IMR-90 (cell line): ENCODE measurements at regions not wholly inside any gene's neighbourhood (a gene's known extent, or its start where the extent isn't known, plus 50 kb on each side); places are given as distances from the start of the nearest gene placed in this dataset.

Source experiments
- ATAC-seq: fragments of 200-7000 bp; cut with Tn5 transposase; 2 replicates; pipeline ENCODE4 v1.9.1; 2020; ENCODE audit warnings: low read depth, mild to moderate bottlenecking, moderate library complexity
- BruUV-seq: library from RNA; stranded (reverse); fragments of 400-500 nt; replicated peaks from 2 replicates; lab custom pipeline; 2021; lab: Mats Ljungman, UMichigan
- CTCF ChIA-PET: fragments of 300-600 bp; formaldehyde crosslinking; extraction: SDS; loops from one replicate; lab custom pipeline; 2021; ENCODE audit warnings: antibody characterized with exemption; lab: Yijun Ruan, JAX
- POLR2A ChIA-PET: fragments of 300-600 bp; sonication (Branson Sonifier 250); formaldehyde crosslinking; loops from one replicate; lab custom pipeline; 2022; ENCODE audit warnings: antibody characterized with exemption; ENCODE audit not compliant: unreplicated experiment; lab: Charles Lee
- DNase-seq: peaks from one replicate; pipeline ENCODE4 v3.0.0; 2013
- H2AFZ ChIP-seq: replicated peaks from 2 replicates; pipeline ENCODE3; 2013; ENCODE audit warnings: low read length, mild to moderate bottlenecking; ENCODE audit not compliant: poor library complexity
- H2AK5ac ChIP-seq: 2 replicates; pipeline ENCODE4 v1.6.1; 2013; ENCODE audit warnings: low read depth, low read length, inconsistent platforms
- H2AK9ac ChIP-seq: replicated peaks from 2 replicates; pipeline ENCODE3; 2013; ENCODE audit warnings: mild to moderate bottlenecking, low read depth, low read length, moderate library complexity; ENCODE audit not compliant: poor library complexity
- H2BK120ac ChIP-seq: 2 replicates; pipeline ENCODE4 v1.6.1; 2013; ENCODE audit warnings: low read depth, low read length, inconsistent platforms
- H2BK15ac ChIP-seq: 3 replicates; pipeline ENCODE4 v1.6.1; 2013; ENCODE audit warnings: low read depth, low read length, inconsistent platforms
- H2BK20ac ChIP-seq: 2 replicates; pipeline ENCODE4 v1.6.1; 2013; ENCODE audit warnings: low read depth, mild to moderate bottlenecking, inconsistent platforms, low read length, moderate library complexity
- H2BK5ac ChIP-seq: 2 replicates; pipeline ENCODE4 v1.6.1; 2013; ENCODE audit warnings: mild to moderate bottlenecking, low read depth, low read length, inconsistent platforms; ENCODE audit not compliant: poor library complexity, severe bottlenecking
- H3K14ac ChIP-seq: replicated peaks from 2 replicates; pipeline ENCODE4 v1.6.1; 2013; ENCODE audit warnings: low read depth, low read length, inconsistent platforms
- H3K18ac ChIP-seq: 2 replicates; pipeline ENCODE4 v1.6.1; 2013; ENCODE audit warnings: low read depth, low read length, control low read depth
- H3K23ac ChIP-seq: 2 replicates; pipeline ENCODE4 v1.6.1; 2013; ENCODE audit warnings: low read depth, low read length, inconsistent platforms
- H3K27ac ChIP-seq: 2 replicates; pipeline ENCODE4 v1.5.1; 2013; ENCODE audit warnings: mild to moderate bottlenecking, control low read depth, low read length; ENCODE audit not compliant: insufficient read depth
- H3K27me3 ChIP-seq: 2 replicates; pipeline ENCODE4 v1.6.1; 2013; ENCODE audit warnings: low read length; ENCODE audit not compliant: control insufficient read depth, insufficient read depth
- H3K36me3 ChIP-seq: 2 replicates; pipeline ENCODE4 v1.6.1; 2013; ENCODE audit warnings: low read length, mixed read lengths; ENCODE audit not compliant: control insufficient read depth, insufficient read depth
- H3K4ac ChIP-seq: 2 replicates; pipeline ENCODE4 v1.6.1; 2013; ENCODE audit warnings: low read depth, low read length, inconsistent platforms
- H3K4me1 ChIP-seq: 2 replicates; pipeline ENCODE4 v1.6.1; 2013; ENCODE audit warnings: low read length, mixed read lengths; ENCODE audit not compliant: control insufficient read depth, insufficient read depth
- H3K4me2 ChIP-seq: 2 replicates; pipeline ENCODE4 v1.6.1; 2013; ENCODE audit warnings: low read depth, mild to moderate bottlenecking, control low read depth, low read length, moderate library complexity
- H3K4me3 ChIP-seq: 2 replicates; pipeline ENCODE4 v1.5.1; 2013; ENCODE audit warnings: low read depth, mild to moderate bottlenecking, control low read depth, low read length, moderate library complexity; ENCODE audit not compliant: insufficient read depth
- H3K56ac ChIP-seq: 2 replicates; pipeline ENCODE4 v1.6.1; 2013; ENCODE audit warnings: low read length, inconsistent platforms; ENCODE audit not compliant: insufficient read depth; ENCODE audit errors: extremely low read depth
- H3K79me1 ChIP-seq, 2 experiments: 2 replicates each; pipeline ENCODE4 v1.6.1; 2013; ENCODE audit warnings: low read length in 2 of 2, inconsistent platforms in 1 of 2, low read depth in 1 of 2
- H3K9ac ChIP-seq: 2 replicates; pipeline ENCODE4 v1.6.1; 2013; ENCODE audit warnings: low read depth, low read length, control low read depth
- H3K9me1 ChIP-seq: 2 replicates; pipeline ENCODE4 v1.6.1; 2013; ENCODE audit warnings: low read length, inconsistent platforms; ENCODE audit not compliant: insufficient read depth
- H3K9me3 ChIP-seq: 2 replicates; pipeline ENCODE4 v1.6.1; 2013; ENCODE audit warnings: low read length; ENCODE audit not compliant: control insufficient read depth, insufficient read depth
- H4K20me1 ChIP-seq: 2 replicates; pipeline ENCODE4 v1.6.1; 2013; ENCODE audit warnings: low read length, inconsistent platforms; ENCODE audit not compliant: insufficient read depth
- H4K5ac ChIP-seq: 2 replicates; pipeline ENCODE4 v1.6.1; 2013; ENCODE audit warnings: mild to moderate bottlenecking, low read depth, low read length, control low read depth
- H4K8ac ChIP-seq, 2 experiments: 2 replicates each; pipeline ENCODE4 v1.6.1; 2013; ENCODE audit warnings: low read depth in 2 of 2, low read length in 2 of 2, control low read depth in 1 of 2, inconsistent platforms in 1 of 2
- H4K91ac ChIP-seq: 2 replicates; pipeline ENCODE4 v1.6.1; 2013; ENCODE audit warnings: low read depth, low read length, inconsistent platforms; ENCODE audit not compliant: insufficient read depth
- BHLHE40 ChIP-seq: fragments of 150-350 bp; IDR thresholded peaks from 2 replicates; pipeline ENCODE4 v1.6.1; 2016; ENCODE audit warnings: mild to moderate bottlenecking, low read depth, low read length
- CEBPB ChIP-seq: IDR thresholded peaks from 2 replicates; pipeline ENCODE4 v1.6.1; 2012; ENCODE audit warnings: low read depth, low read length, improper control_type of control experiment
- CHD1 ChIP-seq: IDR thresholded peaks from 2 replicates; pipeline ENCODE4 v1.6.1; 2012; ENCODE audit warnings: low read depth, low read length, improper control_type of control experiment
- ELK1 ChIP-seq: fragments of 150-350 bp; IDR thresholded peaks from 2 replicates; pipeline ENCODE4 v1.6.1; 2016; ENCODE audit warnings: low read depth, mild to moderate bottlenecking, low read length, moderate library complexity, borderline replicate concordance
- FOS ChIP-seq: fragments of 150-350 bp; IDR thresholded peaks from 2 replicates; pipeline ENCODE4 v1.6.1; 2016; ENCODE audit warnings: low read depth, low read length
- MAFK ChIP-seq: IDR thresholded peaks from 2 replicates; pipeline ENCODE4 v1.6.1; 2012; ENCODE audit warnings: low read depth, low read length, improper control_type of control experiment
- MAZ ChIP-seq: IDR thresholded peaks from 2 replicates; pipeline ENCODE4 v1.6.1; 2012; ENCODE audit warnings: low read depth, mild to moderate bottlenecking, low read length, improper control_type of control experiment, moderate library complexity, borderline replicate concordance
- MXI1 ChIP-seq: IDR thresholded peaks from 2 replicates; pipeline ENCODE4 v1.6.1; 2012; ENCODE audit warnings: low read depth, mild to moderate bottlenecking, low read length, moderate library complexity, borderline replicate concordance
- NFE2L2 ChIP-seq: fragments of 150-350 bp; IDR thresholded peaks from 2 replicates; pipeline ENCODE4 v1.6.1; 2016; ENCODE audit warnings: low read depth, mild to moderate bottlenecking, low read length
- POLR2A ChIP-seq: IDR thresholded peaks from 2 replicates; pipeline ENCODE4 v1.6.1; 2012; ENCODE audit warnings: mild to moderate bottlenecking, low read depth, low read length
- RAD21 ChIP-seq: IDR thresholded peaks from 2 replicates; pipeline ENCODE4 v1.6.1; 2012; ENCODE audit warnings: low read length, improper control_type of control experiment
- RCOR1 ChIP-seq: IDR thresholded peaks from 2 replicates; pipeline ENCODE4 v1.6.1; 2012; ENCODE audit warnings: mild to moderate bottlenecking, low read length, improper control_type of control experiment; ENCODE audit not compliant: insufficient replicate concordance
- RFX5 ChIP-seq: IDR thresholded peaks from 2 replicates; pipeline ENCODE4 v1.8.0; 2012; ENCODE audit warnings: low read depth, mild to moderate bottlenecking, low read length, moderate library complexity
- SMC3 ChIP-seq: fragments of 150-350 bp; IDR thresholded peaks from 2 replicates; pipeline ENCODE4 v1.6.1; 2016; ENCODE audit warnings: low read depth, mild to moderate bottlenecking, antibody characterized with exemption, low read length, moderate library complexity
- whole genome bisulfite sequencing, 2 experiments: methylation state at CpG; one replicate each; pipeline versions ENCODE4 v1.1.5 to v1.1.7; 2013; ENCODE audit warnings: missing lambda C conversion rate in 2 of 2; ENCODE audit not compliant: insufficient read length in 1 of 2; ENCODE audit errors: extremely low coverage in 2 of 2; 5-methylcytosine and 5-hydroxymethylcytosine counted together
- dilution Hi-C: fragments of 300-500 bp; cut with HindIII; formaldehyde crosslinking; loops from one replicate; pipeline ENCODE4 v1.14.3; 2018; ENCODE audit warnings: low sequenced_read_pairs; ENCODE audit not compliant: unreplicated experiment
- in situ Hi-C: fragments of 300-500 bp; cut with MboI; formaldehyde crosslinking; loops from 3 replicates; pipeline ENCODE4 v1.14.3; 2019; ENCODE audit warnings: low sequenced_read_pairs, inconsistent platforms, mixed read lengths
- intact Hi-C: fragments of 100-400 bp; cut with micrococcal nuclease; formaldehyde crosslinking; loops from 2 replicates; pipeline ENCODE4 v1.10.0; 2022
- TF ChIP-seq, protein P1 (sequence below): conservative IDR thresholded peaks from 2 replicates; pipeline ENCODE4 v1.5.1; 2012; ENCODE audit warnings: mild to moderate bottlenecking, low read depth, low read length, improper control_type of control experiment
- TF ChIP-seq, protein P2 (sequence below): fragments of 150-350 bp; IDR thresholded peaks from 2 replicates; pipeline ENCODE4 v1.6.1; 2017; ENCODE audit warnings: mild to moderate bottlenecking, antibody characterized with exemption, low read length, low read depth

- no peaks in the 10 kb centered on the region for H3K9me1 ChIP-seq
- no peak overlapping the region for H2BK5ac ChIP-seq
These were observed 573.3 kb upstream of the NR2F2 start for GRCh38 chr15:95757171-95757570.

More at GRCh38 chr15:95757171-95757570, 573.3 kb upstream of the NR2F2 start:
- no peak overlapping the region for H3K4ac ChIP-seq
- H3K18ac ChIP-seq, result no peak overlapping the region
- no peak overlapping the region for H4K8ac ChIP-seq
- POLR2A ChIA-PET, result no interaction called here
- no peak for DNase-seq
- CTCF ChIA-PET, result interaction anchor here (0.5 kb wide), 1 partner anchor 50 kb away, joined by 4 read pairs; no protein-coding TSS in a partner anchor
- no peak overlapping the region for H3K4me3 ChIP-seq
- in situ Hi-C loops (no loop called here), intact Hi-C loops (no loop called here), dilution Hi-C loops (no loop called here)
- TF ChIP-seq, protein P1, sequence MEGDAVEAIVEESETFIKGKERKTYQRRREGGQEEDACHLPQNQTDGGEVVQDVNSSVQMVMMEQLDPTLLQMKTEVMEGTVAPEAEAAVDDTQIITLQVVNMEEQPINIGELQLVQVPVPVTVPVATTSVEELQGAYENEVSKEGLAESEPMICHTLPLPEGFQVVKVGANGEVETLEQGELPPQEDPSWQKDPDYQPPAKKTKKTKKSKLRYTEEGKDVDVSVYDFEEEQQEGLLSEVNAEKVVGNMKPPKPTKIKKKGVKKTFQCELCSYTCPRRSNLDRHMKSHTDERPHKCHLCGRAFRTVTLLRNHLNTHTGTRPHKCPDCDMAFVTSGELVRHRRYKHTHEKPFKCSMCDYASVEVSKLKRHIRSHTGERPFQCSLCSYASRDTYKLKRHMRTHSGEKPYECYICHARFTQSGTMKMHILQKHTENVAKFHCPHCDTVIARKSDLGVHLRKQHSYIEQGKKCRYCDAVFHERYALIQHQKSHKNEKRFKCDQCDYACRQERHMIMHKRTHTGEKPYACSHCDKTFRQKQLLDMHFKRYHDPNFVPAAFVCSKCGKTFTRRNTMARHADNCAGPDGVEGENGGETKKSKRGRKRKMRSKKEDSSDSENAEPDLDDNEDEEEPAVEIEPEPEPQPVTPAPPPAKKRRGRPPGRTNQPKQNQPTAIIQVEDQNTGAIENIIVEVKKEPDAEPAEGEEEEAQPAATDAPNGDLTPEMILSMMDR, result no peak
- TF ChIP-seq CHD1 (no peak), MXI1 (no peak), SMC3 (no peak), MAFK (no peak), ELK1 (no peak), CEBPB (no peak), POLR2A (no peak), MAZ (no peak), BHLHE40 (no peak), RFX5 (no peak), FOS (no peak), RAD21 (no peak), NFE2L2 (no peak), RCOR1 (no peak)
- TF ChIP-seq, protein P2, sequence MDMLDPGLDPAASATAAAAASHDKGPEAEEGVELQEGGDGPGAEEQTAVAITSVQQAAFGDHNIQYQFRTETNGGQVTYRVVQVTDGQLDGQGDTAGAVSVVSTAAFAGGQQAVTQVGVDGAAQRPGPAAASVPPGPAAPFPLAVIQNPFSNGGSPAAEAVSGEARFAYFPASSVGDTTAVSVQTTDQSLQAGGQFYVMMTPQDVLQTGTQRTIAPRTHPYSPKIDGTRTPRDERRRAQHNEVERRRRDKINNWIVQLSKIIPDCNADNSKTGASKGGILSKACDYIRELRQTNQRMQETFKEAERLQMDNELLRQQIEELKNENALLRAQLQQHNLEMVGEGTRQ, result no peak
- BruUV-seq, result no TSS peak
- no peaks in the 10 kb centered on the region for H3K4me1 ChIP-seq
- no peak overlapping the region for H4K5ac ChIP-seq
- H3K27me3 ChIP-seq, result no peaks in the 10 kb centered on the region
- H3K79me1 ChIP-seq, result no peaks in the 10 kb centered on the region
- no peak overlapping the region for H2BK120ac ChIP-seq
- no peak overlapping the region for H3K9ac ChIP-seq
- no peak for ATAC-seq
- no peak overlapping the region for H2BK15ac ChIP-seq
- no peak overlapping the region for H3K27ac ChIP-seq
- H2AK9ac ChIP-seq, result no peak overlapping the region
- H2AFZ ChIP-seq, result no peak overlapping the region
- H2AK5ac ChIP-seq, result no peak overlapping the region
- H3K36me3 ChIP-seq, result no peaks in the 10 kb centered on the region
- no CpG with 5 or more reads among the region's 2 CpGs for WGBS, 2 experiments
- no peak overlapping the region for H3K4me2 ChIP-seq
- no peaks in the 10 kb centered on the region for H4K20me1 ChIP-seq
- H3K56ac ChIP-seq, result no peak overlapping the region
- H2BK20ac ChIP-seq, result no peak overlapping the region
- no peak overlapping the region for H3K23ac ChIP-seq
- no peaks in the 10 kb centered on the region for H3K9me3 ChIP-seq
- no peak overlapping the region for H3K14ac ChIP-seq
- no peak overlapping the region for H4K91ac ChIP-seq
